ENCODE measurements at regions not wholly inside any gene's neighbourhood (a gene's known extent, or its start where the extent isn't known, plus 50 kb on each side); places are given as distances from the start of the nearest gene placed in this dataset.

DNA sequence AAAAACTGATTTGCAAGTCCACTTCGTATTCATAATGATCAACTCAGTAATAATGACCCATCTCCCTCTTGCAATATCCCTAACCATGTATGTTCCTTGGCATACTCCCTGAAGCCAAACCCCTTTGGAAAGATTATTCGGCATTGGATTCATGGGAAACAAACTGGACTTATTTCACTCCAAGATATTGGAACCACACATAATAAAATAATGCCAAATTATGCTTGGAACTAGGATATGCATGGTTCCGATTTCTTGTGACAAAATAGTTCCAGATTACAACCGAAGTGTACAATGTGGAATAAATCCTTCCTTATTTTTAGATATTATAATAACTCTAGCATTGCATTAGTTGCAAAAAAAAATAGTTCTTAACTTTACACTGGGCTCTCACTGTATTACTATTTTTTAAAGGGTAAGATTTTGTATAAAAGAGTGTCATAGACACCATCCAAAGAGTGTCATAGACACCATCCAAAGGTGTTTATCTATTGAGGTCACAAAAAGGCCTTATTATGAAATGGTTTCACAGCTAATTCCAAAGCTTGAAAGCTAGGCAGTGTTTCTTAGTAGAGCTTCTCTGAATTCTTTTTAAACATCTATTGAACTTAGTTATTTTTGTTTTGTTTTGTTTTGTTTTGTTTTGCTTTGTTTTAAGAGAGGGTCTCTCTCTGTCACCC lies 410.9 kb upstream of the JARID2 start:
- Histone ChIP-seq H3K4me3 (ENCODE audit: insufficient read depth, low read depth, low read length) (no peak overlapping the region), H3K36me3 (ENCODE audit: insufficient read depth, low read length) (no peaks in the 10 kb centered on the region), H3K4me2 (ENCODE audit: low read length) (no peak overlapping the region), H3K27ac (ENCODE audit: low read depth, low read length) (no peak overlapping the region), H2AFZ (ENCODE audit: low read depth, low read length) (no peak overlapping the region), H3K4me1 (ENCODE audit: insufficient read depth, low read length) (no peaks in the 10 kb centered on the region), H3K27me3 (ENCODE audit: insufficient read depth, low read length) (peaks cover 3% of the 10 kb centered on the region), H4K20me1 (ENCODE audit: insufficient read depth, low read length) (no peaks in the 10 kb centered on the region), H3K9ac (ENCODE audit: low read length) (no peak overlapping the region), H3K79me2 (ENCODE audit: insufficient read depth, low read length) (no peaks in the 10 kb centered on the region), H3K9me3 (ENCODE audit: insufficient read depth, low read depth, low read length) (no peaks in the 10 kb centered on the region)
- H3K27ac Mint-ChIP-seq (ENCODE audit: unreplicated experiment), result no peak overlapping the region
- peaks cover under 1% of the 10 kb centered on the region for H3K9me3 Mint-ChIP-seq (ENCODE audit: unreplicated experiment)
- H3K36me3 Mint-ChIP-seq (ENCODE audit: low read depth, unreplicated experiment), result no peaks in the 10 kb centered on the region
- no peak for DNase-seq (ENCODE audit: low read depth)
- H3K4me3 Mint-ChIP-seq (ENCODE audit: unreplicated experiment), result no peak overlapping the region
- peaks cover 26% of the 10 kb centered on the region for H3K27me3 Mint-ChIP-seq (ENCODE audit: low read depth, unreplicated experiment)
- H3K4me1 Mint-ChIP-seq (ENCODE audit: low read depth, unreplicated experiment), result no peaks in the 10 kb centered on the region
- no peak for TF ChIP-seq EZH2 (IDR thresholded peaks at IDR 0.05; ENCODE audit: insufficient read depth, low read length)
- TF ChIP-seq, protein P1, sequence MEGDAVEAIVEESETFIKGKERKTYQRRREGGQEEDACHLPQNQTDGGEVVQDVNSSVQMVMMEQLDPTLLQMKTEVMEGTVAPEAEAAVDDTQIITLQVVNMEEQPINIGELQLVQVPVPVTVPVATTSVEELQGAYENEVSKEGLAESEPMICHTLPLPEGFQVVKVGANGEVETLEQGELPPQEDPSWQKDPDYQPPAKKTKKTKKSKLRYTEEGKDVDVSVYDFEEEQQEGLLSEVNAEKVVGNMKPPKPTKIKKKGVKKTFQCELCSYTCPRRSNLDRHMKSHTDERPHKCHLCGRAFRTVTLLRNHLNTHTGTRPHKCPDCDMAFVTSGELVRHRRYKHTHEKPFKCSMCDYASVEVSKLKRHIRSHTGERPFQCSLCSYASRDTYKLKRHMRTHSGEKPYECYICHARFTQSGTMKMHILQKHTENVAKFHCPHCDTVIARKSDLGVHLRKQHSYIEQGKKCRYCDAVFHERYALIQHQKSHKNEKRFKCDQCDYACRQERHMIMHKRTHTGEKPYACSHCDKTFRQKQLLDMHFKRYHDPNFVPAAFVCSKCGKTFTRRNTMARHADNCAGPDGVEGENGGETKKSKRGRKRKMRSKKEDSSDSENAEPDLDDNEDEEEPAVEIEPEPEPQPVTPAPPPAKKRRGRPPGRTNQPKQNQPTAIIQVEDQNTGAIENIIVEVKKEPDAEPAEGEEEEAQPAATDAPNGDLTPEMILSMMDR (IDR thresholded peaks at IDR 0.05; ENCODE audit: insufficient read depth, low read depth, low read length), result no peak
- no peak for FAIRE-seq

DNA sequence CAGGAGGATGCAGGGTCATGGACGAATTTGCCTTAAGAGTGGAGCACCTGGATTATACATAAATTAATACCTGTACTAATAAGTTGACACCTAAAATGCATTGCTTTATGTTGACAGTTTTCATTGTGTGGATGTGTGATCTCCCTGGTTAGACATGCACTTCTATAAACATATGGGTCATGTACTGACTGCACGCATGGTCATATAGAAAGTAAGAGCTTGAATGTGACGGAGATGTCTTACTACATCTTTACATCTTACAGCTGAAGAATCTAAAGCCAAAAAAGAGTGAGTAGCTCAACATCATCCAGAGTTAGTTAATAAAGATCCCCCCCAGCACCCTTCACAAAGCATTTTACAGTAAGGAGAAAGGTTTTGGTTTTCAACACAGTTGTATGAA lies 408.4 kb upstream of the JARID2 start:
- no peak for FAIRE-seq
- no peak overlapping the region for H3K9ac ChIP-seq (ENCODE audit: low read length)
- H3K27ac Mint-ChIP-seq (ENCODE audit: unreplicated experiment), result no peak overlapping the region
- peaks cover 3% of the 10 kb centered on the region for H3K4me1 ChIP-seq (ENCODE audit: insufficient read depth, low read length)
- H3K4me2 ChIP-seq (ENCODE audit: low read length), result no peak overlapping the region
- no peaks in the 10 kb centered on the region for H3K36me3 ChIP-seq (ENCODE audit: insufficient read depth, low read length)
- H2AFZ ChIP-seq (ENCODE audit: low read depth, low read length), result no peak overlapping the region
- H3K4me1 Mint-ChIP-seq (ENCODE audit: low read depth, unreplicated experiment), result no peaks in the 10 kb centered on the region
- H3K4me3 Mint-ChIP-seq (ENCODE audit: unreplicated experiment), result no peak overlapping the region
- DNase-seq (ENCODE audit: low read depth), result no peak
- no peaks in the 10 kb centered on the region for H3K36me3 Mint-ChIP-seq (ENCODE audit: low read depth, unreplicated experiment)
- H3K9me3 Mint-ChIP-seq (ENCODE audit: unreplicated experiment), result peaks cover 2% of the 10 kb centered on the region
- no peaks in the 10 kb centered on the region for H3K79me2 ChIP-seq (ENCODE audit: insufficient read depth, low read length)
- H3K27me3 ChIP-seq (ENCODE audit: insufficient read depth, low read length), result peaks cover 3% of the 10 kb centered on the region
- no peak overlapping the region for H3K4me3 ChIP-seq (ENCODE audit: insufficient read depth, low read depth, low read length)
- no peak overlapping the region for H3K27ac ChIP-seq (ENCODE audit: low read depth, low read length)
- peaks cover 26% of the 10 kb centered on the region for H3K27me3 Mint-ChIP-seq (ENCODE audit: low read depth, unreplicated experiment)
- no peaks in the 10 kb centered on the region for H4K20me1 ChIP-seq (ENCODE audit: insufficient read depth, low read length)
- H3K9me3 ChIP-seq (ENCODE audit: insufficient read depth, low read depth, low read length), result no peaks in the 10 kb centered on the region
- TF ChIP-seq EZH2 (IDR thresholded peaks at IDR 0.05; ENCODE audit: insufficient read depth, low read length), result no peak
- TF ChIP-seq, protein P1 (IDR thresholded peaks at IDR 0.05; ENCODE audit: insufficient read depth, low read depth, low read length), result no peak

DNA sequence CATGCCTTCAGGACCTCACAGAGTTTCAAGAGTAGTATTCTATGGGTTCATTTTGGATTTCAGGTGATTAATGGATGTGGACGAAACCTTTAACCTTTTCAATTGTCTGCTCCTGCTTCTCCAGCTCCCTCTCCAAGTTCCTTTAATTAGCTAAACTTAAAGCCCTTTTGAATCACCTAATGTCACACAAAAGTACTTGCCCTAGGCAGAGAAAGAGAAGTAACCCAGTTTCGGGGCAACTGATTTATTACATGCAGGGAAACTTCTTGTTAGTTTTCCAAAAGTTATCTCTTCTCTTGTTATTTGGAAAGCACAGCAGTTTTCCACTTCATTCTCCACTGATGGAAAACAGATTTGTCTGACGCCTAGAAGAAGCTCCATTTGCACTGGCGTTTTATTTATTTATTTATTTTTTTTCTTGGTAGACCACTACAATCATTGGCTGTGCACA lies 407.7 kb upstream of the JARID2 start:
- H4K20me1 ChIP-seq (ENCODE audit: insufficient read depth, low read length), result no peaks in the 10 kb centered on the region
- Mint-ChIP-seq H3K4me3 (ENCODE audit: unreplicated experiment) (no peak overlapping the region), H3K27ac (ENCODE audit: unreplicated experiment) (no peak overlapping the region), H3K9me3 (ENCODE audit: unreplicated experiment) (peaks cover 2% of the 10 kb centered on the region), H3K27me3 (ENCODE audit: low read depth, unreplicated experiment) (peaks cover 26% of the 10 kb centered on the region), H3K4me1 (ENCODE audit: low read depth, unreplicated experiment) (no peaks in the 10 kb centered on the region), H3K36me3 (ENCODE audit: low read depth, unreplicated experiment) (no peaks in the 10 kb centered on the region)
- no peaks in the 10 kb centered on the region for H3K36me3 ChIP-seq (ENCODE audit: insufficient read depth, low read length)
- H3K4me3 ChIP-seq (ENCODE audit: insufficient read depth, low read depth, low read length), result no peak overlapping the region
- H2AFZ ChIP-seq (ENCODE audit: low read depth, low read length), result no peak overlapping the region
- no peaks in the 10 kb centered on the region for H3K79me2 ChIP-seq (ENCODE audit: insufficient read depth, low read length)
- no peaks in the 10 kb centered on the region for H3K9me3 ChIP-seq (ENCODE audit: insufficient read depth, low read depth, low read length)
- TF ChIP-seq, protein P1 (IDR thresholded peaks at IDR 0.05; ENCODE audit: insufficient read depth, low read depth, low read length), result no peak
- TF ChIP-seq EZH2 (IDR thresholded peaks at IDR 0.05; ENCODE audit: insufficient read depth, low read length), result no peak
- no peak for FAIRE-seq
- H3K4me2 ChIP-seq (ENCODE audit: low read length), result no peak overlapping the region
- H3K9ac ChIP-seq (ENCODE audit: low read length), result no peak overlapping the region
- no peak overlapping the region for H3K27ac ChIP-seq (ENCODE audit: low read depth, low read length)
- peaks cover 3% of the 10 kb centered on the region for H3K27me3 ChIP-seq (ENCODE audit: insufficient read depth, low read length)
- DNase-seq (ENCODE audit: low read depth), result peak; percentile 23
- H3K4me1 ChIP-seq (ENCODE audit: insufficient read depth, low read length), result peaks cover 3% of the 10 kb centered on the region
